GM12872 (cell line): ENCODE measurements at regions not wholly inside any gene's neighbourhood (a gene's known extent, or its start where the extent isn't known, plus 50 kb on each side); places are given as distances from the start of the nearest gene placed in this dataset.

Experiments used
- TF ChIP-seq, protein P1 (sequence below): IDR thresholded peaks from 3 replicates; pipeline ENCODE4 v1.5.1; 2011; ENCODE audit warnings: low read depth, mild to moderate bottlenecking, low read length, moderate library complexity; ENCODE audit not compliant: insufficient read depth

DNA sequence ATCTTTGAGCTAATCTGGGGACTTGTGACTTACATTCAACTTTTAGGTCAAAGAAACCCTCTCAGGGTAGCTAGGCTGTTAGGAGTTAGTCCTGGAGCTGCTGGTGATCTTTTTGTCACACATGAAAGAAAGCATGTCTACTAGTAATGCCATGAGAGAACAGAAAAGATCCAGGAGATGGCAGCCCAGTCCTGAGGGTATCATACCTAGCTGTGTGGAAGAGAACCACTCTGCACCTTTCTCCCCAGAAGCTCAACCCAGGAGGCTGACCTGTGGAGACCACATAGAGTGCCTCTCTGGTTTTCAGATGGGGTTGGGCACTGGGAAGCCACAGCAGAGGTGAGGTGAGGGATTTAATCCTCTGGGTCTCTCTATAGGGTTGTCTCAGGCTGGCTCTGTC lies 460.2 kb upstream of the UBE2E3 start:
- TF ChIP-seq, protein P1, sequence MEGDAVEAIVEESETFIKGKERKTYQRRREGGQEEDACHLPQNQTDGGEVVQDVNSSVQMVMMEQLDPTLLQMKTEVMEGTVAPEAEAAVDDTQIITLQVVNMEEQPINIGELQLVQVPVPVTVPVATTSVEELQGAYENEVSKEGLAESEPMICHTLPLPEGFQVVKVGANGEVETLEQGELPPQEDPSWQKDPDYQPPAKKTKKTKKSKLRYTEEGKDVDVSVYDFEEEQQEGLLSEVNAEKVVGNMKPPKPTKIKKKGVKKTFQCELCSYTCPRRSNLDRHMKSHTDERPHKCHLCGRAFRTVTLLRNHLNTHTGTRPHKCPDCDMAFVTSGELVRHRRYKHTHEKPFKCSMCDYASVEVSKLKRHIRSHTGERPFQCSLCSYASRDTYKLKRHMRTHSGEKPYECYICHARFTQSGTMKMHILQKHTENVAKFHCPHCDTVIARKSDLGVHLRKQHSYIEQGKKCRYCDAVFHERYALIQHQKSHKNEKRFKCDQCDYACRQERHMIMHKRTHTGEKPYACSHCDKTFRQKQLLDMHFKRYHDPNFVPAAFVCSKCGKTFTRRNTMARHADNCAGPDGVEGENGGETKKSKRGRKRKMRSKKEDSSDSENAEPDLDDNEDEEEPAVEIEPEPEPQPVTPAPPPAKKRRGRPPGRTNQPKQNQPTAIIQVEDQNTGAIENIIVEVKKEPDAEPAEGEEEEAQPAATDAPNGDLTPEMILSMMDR, result no peak

DNA sequence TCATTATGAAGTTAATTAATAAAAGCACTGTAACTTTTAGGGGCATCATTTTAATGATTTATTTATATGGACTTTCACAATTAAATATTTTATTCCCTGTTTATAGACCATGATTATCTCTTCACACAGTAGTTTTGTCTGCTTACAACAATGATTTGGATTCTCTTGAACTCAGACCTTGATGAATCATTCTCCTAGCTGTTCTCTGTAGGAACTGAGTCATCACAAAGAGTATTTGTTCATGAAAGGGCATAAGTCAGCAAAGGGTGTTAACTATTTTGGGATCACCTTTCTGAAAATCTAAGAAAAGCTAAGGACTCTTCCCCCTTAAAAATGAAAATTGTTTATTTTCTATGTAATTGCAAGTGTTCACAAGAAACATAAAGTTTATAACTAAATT lies 461.1 kb upstream of the UBE2E3 start:
- TF ChIP-seq, protein P1, result no peak

DNA sequence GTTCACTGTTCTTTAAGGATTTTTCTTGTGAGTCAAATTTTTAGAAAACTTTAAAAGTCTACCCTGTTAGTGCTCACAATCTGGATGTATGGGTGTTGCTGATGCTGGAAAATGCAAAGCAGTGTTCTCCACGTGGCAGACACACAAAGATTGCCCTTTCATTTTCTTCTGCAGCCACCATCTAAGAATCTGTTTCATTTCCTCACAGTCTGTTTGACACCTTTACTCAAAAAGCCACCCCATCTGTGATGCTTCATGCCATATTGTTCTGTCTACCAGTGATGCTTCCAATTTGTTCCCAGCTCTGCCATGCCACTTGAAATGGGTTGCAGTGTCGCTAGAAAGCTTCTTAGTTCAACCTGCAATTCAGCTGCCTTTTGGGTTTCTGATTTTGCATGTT lies 464.2 kb upstream of the UBE2E3 start:
- TF ChIP-seq, protein P1, result no peak

DNA sequence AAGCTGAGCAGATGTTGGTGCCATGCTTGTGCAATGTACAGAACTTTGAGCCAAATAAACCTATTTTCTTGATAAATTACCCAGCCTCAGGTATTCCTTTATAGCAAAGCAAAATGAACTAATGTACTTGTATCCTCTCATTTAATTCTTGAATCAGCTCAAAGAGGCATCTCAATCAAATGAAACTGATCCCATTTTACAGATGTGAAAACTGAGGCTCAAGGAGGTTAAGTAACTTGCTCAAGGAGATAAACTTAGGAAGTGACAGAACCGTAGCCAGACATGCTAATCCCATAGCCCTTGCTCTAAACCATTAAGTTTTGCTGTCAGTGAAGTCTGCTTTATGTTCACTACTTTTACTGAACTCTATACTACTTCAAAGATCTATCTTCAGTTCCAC lies 467.0 kb upstream of the UBE2E3 start:
- TF ChIP-seq, protein P1, result no peak

DNA sequence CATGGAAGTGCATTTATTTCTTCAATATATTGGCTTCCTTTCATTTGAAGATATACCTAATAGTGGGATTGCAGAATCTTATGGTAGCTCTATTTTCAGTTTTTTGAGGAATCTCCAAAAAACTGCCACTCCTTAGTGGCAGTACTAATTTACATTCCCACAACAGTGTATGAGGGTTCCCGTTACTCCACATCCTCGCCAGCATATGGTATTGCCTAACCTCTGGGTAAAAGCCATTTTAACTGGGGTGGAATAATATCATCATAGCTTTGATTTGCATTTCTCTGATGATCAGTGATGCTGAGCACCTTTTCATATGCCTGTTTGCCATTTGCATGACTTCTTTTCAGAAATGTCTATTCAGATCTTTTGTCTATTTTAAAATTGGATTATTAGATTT lies 471.9 kb upstream of the UBE2E3 start:
- TF ChIP-seq, protein P1, result no peak

DNA sequence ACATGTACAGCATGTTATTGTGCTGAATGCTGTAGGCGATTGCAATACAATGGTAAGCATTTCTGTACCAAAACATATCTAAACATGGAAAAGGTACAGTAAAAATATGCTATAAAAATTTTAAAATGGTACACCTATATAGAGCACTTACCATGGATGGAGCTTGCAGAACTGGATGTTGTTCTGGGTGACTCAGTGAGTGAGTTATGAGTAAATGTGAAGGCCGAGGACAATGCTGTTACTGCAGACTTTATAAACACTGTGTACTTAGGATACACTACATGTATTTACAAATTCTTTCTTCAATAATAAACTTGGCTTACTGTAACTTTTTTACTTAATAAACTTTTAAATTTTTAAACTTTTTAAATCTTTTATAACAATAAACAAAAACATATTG lies 473.4 kb upstream of the UBE2E3 start:
- TF ChIP-seq, protein P1, result no peak

DNA sequence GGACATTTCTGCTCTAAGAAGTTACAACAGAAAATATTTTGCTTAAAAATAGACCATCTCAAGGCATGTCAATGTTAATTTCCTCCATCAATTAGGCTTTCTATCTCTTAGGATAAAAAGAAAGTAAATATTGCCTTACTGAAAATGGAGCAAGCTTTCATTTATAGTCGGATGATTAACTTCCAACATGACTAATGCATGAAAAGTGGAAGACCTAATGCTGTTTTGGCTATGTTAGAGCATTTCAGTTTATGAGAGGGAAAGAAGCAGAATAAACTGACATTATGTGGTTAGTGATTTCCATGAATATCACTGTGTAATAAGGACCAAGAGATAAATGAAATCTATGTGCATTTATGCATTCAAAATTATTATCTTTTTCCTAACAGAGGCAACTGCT lies 475.2 kb upstream of the UBE2E3 start:
- TF ChIP-seq, protein P1, result no peak

DNA sequence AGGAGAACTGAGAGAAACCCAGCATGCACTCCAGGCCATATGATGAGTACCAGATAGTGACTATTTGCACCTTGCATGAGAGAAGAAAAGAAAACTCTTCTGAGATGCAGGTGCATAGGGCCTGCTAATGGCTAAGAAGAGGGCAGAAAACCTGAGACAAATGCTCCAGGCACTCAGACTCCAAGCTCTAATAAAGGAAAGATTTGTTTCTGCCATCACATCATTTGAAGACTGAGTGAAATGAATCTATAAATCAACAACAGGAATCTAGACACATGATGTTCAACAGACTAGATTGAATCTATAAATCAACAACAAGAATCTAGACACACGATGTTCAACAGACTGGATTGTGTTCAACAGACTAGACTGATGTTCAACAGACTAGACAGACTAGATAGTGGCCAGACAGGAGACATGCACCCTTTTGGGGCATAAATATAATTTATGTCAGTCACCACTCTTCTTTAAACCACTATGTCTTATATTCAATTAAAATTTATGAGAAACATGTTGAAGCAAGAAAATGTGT lies 482.7 kb upstream of the UBE2E3 start:
- TF ChIP-seq, protein P1, result no peak
